IMR-90 (cell line): ENCODE measurements at regions not wholly inside any gene's neighbourhood (a gene's known extent, or its start where the extent isn't known, plus 50 kb on each side); places are given as distances from the start of the nearest gene placed in this dataset.

Experiments
- CEBPB ChIP-seq: IDR thresholded peaks from 2 replicates; pipeline ENCODE4 v1.6.1; 2012; ENCODE audit warnings: low read depth, low read length, improper control_type of control experiment
- MAFK ChIP-seq: IDR thresholded peaks from 2 replicates; pipeline ENCODE4 v1.6.1; 2012; ENCODE audit warnings: low read depth, low read length, improper control_type of control experiment
- NFE2L2 ChIP-seq: fragments of 150-350 bp; IDR thresholded peaks from 2 replicates; pipeline ENCODE4 v1.6.1; 2016; ENCODE audit warnings: low read depth, mild to moderate bottlenecking, low read length
- POLR2A ChIP-seq: IDR thresholded peaks from 2 replicates; pipeline ENCODE4 v1.6.1; 2012; ENCODE audit warnings: mild to moderate bottlenecking, low read depth, low read length
- TF ChIP-seq, protein P1 (sequence below): conservative IDR thresholded peaks from 2 replicates; pipeline ENCODE4 v1.5.1; 2012; ENCODE audit warnings: mild to moderate bottlenecking, low read depth, low read length, improper control_type of control experiment
- TF ChIP-seq, protein P2 (sequence below): fragments of 150-350 bp; IDR thresholded peaks from 2 replicates; pipeline ENCODE4 v1.6.1; 2017; ENCODE audit warnings: mild to moderate bottlenecking, antibody characterized with exemption, low read length, low read depth

DNA sequence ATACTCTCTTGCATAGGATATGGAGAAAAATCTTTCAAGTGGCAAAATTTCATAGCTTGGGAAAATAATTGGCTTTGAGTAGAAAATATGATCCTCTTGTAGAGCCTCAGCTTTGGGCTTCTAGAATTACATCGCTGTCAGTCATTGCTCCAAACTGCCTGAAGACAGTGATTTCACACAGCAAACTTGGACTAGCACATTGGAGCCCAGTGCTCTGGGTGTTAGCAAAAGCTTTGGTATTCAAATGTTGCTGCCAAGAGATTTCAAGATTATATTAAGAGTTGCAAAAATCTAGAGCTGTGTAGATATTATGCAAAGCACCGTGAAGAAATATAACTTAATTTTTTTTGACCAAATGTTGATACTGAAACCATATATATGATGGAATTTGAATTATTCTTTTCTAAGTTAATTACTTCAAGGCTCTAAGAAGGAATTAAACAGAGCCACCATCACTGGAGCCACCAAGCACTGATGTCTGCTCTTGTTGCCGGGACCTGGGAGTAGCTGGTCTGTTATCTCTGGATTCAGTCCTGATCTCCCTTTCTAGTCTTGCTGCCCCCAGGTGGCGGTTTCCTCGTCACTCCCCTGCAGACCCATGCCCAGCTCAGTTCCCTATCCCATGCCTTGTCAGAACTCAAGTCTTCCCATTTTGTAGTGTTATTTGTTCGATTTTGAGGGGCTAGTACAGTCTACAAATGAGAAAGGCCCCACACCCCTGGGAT lies 260.7 kb upstream of the SFRP2 start:
- TF ChIP-seq, protein P1, sequence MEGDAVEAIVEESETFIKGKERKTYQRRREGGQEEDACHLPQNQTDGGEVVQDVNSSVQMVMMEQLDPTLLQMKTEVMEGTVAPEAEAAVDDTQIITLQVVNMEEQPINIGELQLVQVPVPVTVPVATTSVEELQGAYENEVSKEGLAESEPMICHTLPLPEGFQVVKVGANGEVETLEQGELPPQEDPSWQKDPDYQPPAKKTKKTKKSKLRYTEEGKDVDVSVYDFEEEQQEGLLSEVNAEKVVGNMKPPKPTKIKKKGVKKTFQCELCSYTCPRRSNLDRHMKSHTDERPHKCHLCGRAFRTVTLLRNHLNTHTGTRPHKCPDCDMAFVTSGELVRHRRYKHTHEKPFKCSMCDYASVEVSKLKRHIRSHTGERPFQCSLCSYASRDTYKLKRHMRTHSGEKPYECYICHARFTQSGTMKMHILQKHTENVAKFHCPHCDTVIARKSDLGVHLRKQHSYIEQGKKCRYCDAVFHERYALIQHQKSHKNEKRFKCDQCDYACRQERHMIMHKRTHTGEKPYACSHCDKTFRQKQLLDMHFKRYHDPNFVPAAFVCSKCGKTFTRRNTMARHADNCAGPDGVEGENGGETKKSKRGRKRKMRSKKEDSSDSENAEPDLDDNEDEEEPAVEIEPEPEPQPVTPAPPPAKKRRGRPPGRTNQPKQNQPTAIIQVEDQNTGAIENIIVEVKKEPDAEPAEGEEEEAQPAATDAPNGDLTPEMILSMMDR = no peak
- TF ChIP-seq, protein P2, sequence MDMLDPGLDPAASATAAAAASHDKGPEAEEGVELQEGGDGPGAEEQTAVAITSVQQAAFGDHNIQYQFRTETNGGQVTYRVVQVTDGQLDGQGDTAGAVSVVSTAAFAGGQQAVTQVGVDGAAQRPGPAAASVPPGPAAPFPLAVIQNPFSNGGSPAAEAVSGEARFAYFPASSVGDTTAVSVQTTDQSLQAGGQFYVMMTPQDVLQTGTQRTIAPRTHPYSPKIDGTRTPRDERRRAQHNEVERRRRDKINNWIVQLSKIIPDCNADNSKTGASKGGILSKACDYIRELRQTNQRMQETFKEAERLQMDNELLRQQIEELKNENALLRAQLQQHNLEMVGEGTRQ = no peak
- TF ChIP-seq POLR2A (no peak), NFE2L2 (no peak), CEBPB (no peak), MAFK (no peak)
